ENCODE measurements at regions not wholly inside any gene's neighbourhood (a gene's known extent, or its start where the extent isn't known, plus 50 kb on each side); places are given as distances from the start of the nearest gene placed in this dataset.

- TF ChIP-seq POLR2AphosphoS5 (IDR thresholded peaks at IDR 0.05; ENCODE audit: borderline replicate concordance, low read depth, low read length) (no peak), EZH2 (IDR thresholded peaks at IDR 0.05) (no peak)
Measured at GRCh38 chrX:117096528-117096927, 633.8 kb upstream of the CT83 start.

All from SK-N-MC (cell line).